ENCODE measurements at regions not wholly inside any gene's neighbourhood (a gene's known extent, or its start where the extent isn't known, plus 50 kb on each side); places are given as distances from the start of the nearest gene placed in this dataset.

DNA sequence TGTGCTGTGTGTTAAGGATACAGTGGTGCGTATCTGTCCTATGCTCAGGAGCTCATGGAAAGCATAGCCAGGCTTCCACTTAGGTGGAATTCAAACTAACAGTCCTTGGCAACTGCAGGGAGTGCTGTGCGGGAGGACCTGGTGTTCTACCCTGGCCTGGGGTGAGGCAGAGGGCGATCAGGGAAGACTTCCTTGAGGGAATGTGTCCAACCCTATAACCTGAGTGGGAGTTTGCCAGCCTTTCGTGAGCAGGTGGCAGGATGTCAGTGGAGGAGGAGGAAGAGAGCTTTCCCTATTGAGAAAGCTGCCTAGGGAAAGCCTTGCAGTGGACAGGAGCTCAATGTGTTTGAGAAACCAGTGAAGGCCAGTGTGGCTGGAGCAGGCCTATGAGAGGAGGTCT lies 271.1 kb upstream of the C2CD4B start:
- DNase-seq (ENCODE audit: low spot score) = no peak
- no peaks in the 10 kb centered on the region for H3K27me3 ChIP-seq (ENCODE audit: control insufficient read depth in 4 of 4, insufficient read depth in 4 of 4, low read length in 3 of 4)
- H3K4me3 ChIP-seq (ENCODE audit: low read depth in 1 of 3, low read length in 3 of 3) = no peak overlapping the region
- H3K36me3 ChIP-seq (ENCODE audit: control insufficient read depth in 4 of 4, insufficient read depth in 3 of 4, low read depth in 1 of 4, low read length in 3 of 4) = no peaks in the 10 kb centered on the region
- no peak overlapping the region for H3K9ac ChIP-seq (ENCODE audit: low read depth in 1 of 2, low read length in 2 of 2)
- no peak for TF ChIP-seq EGR1 (IDR thresholded peaks at IDR 0.05; ENCODE audit: low read depth in 2 of 2)
- no peak for TF ChIP-seq FOXA1 (IDR thresholded peaks at IDR 0.05)
- no peak for TF ChIP-seq HNF4G (IDR thresholded peaks at IDR 0.05)
- no peak overlapping the region for H3K27ac ChIP-seq (ENCODE audit: low read depth in 1 of 2, low read length in 2 of 2)
- 92% methylated on average over 4 of the region's 4 CpGs for WGBS
- H3K4me1 ChIP-seq (ENCODE audit: control insufficient read depth in 4 of 4, insufficient read depth in 4 of 4, low read length in 3 of 4) = peaks cover 0 to 3% (median 0%) of the 10 kb centered on the region in 4 donors
- H3K9me3 ChIP-seq (ENCODE audit: control insufficient read depth in 4 of 4, low read length in 3 of 4) = no peaks in the 10 kb centered on the region

GRCh38 chr15:62437753-62438152 lies 272.7 kb upstream of the C2CD4B start:
- Histone ChIP-seq H3K36me3 (ENCODE audit: control insufficient read depth in 4 of 4, insufficient read depth in 3 of 4, low read depth in 1 of 4, low read length in 3 of 4) (no peaks in the 10 kb centered on the region), H3K4me1 (ENCODE audit: control insufficient read depth in 4 of 4, insufficient read depth in 4 of 4, low read length in 3 of 4) (peaks cover 0 to 3% (median 0%) of the 10 kb centered on the region in 4 donors), H3K9ac (ENCODE audit: low read depth in 1 of 2, low read length in 2 of 2) (no peak overlapping the region), H3K27me3 (ENCODE audit: control insufficient read depth in 4 of 4, insufficient read depth in 4 of 4, low read length in 3 of 4) (no peaks in the 10 kb centered on the region), H3K4me3 (ENCODE audit: low read depth in 1 of 3, low read length in 3 of 3) (no peak overlapping the region), H3K27ac (ENCODE audit: low read depth in 1 of 2, low read length in 2 of 2) (no peak overlapping the region), H3K9me3 (ENCODE audit: control insufficient read depth in 4 of 4, low read length in 3 of 4) (no peaks in the 10 kb centered on the region)
- 86% methylated on average over 2 of the region's 2 CpGs for WGBS
- no peak for TF ChIP-seq FOXA2 (IDR thresholded peaks at IDR 0.05)
- no peak for TF ChIP-seq HNF4G (IDR thresholded peaks at IDR 0.05)
- no peak for TF ChIP-seq HNF4A (conservative IDR thresholded peaks at IDR 0.05)
- TF ChIP-seq, protein P1, sequence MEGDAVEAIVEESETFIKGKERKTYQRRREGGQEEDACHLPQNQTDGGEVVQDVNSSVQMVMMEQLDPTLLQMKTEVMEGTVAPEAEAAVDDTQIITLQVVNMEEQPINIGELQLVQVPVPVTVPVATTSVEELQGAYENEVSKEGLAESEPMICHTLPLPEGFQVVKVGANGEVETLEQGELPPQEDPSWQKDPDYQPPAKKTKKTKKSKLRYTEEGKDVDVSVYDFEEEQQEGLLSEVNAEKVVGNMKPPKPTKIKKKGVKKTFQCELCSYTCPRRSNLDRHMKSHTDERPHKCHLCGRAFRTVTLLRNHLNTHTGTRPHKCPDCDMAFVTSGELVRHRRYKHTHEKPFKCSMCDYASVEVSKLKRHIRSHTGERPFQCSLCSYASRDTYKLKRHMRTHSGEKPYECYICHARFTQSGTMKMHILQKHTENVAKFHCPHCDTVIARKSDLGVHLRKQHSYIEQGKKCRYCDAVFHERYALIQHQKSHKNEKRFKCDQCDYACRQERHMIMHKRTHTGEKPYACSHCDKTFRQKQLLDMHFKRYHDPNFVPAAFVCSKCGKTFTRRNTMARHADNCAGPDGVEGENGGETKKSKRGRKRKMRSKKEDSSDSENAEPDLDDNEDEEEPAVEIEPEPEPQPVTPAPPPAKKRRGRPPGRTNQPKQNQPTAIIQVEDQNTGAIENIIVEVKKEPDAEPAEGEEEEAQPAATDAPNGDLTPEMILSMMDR (IDR thresholded peaks at IDR 0.05; ENCODE audit: low read depth, low read length, missing input control) = no peak
- TF ChIP-seq GABPA (IDR thresholded peaks at IDR 0.05 in 1 of 2, conservative IDR thresholded peaks at IDR 0.05 in 1 of 2) = no peak
- no peak for TF ChIP-seq YY1 (IDR thresholded peaks at IDR 0.05)
- TF ChIP-seq FOXA1 (IDR thresholded peaks at IDR 0.05) = no peak
- no peak for TF ChIP-seq EGR1 (IDR thresholded peaks at IDR 0.05; ENCODE audit: low read depth in 2 of 2)
- no peak for TF ChIP-seq SP1 (IDR thresholded peaks at IDR 0.05)
- TF ChIP-seq TAF1 (conservative IDR thresholded peaks at IDR 0.05) = no peak
- TF ChIP-seq, protein P2, sequence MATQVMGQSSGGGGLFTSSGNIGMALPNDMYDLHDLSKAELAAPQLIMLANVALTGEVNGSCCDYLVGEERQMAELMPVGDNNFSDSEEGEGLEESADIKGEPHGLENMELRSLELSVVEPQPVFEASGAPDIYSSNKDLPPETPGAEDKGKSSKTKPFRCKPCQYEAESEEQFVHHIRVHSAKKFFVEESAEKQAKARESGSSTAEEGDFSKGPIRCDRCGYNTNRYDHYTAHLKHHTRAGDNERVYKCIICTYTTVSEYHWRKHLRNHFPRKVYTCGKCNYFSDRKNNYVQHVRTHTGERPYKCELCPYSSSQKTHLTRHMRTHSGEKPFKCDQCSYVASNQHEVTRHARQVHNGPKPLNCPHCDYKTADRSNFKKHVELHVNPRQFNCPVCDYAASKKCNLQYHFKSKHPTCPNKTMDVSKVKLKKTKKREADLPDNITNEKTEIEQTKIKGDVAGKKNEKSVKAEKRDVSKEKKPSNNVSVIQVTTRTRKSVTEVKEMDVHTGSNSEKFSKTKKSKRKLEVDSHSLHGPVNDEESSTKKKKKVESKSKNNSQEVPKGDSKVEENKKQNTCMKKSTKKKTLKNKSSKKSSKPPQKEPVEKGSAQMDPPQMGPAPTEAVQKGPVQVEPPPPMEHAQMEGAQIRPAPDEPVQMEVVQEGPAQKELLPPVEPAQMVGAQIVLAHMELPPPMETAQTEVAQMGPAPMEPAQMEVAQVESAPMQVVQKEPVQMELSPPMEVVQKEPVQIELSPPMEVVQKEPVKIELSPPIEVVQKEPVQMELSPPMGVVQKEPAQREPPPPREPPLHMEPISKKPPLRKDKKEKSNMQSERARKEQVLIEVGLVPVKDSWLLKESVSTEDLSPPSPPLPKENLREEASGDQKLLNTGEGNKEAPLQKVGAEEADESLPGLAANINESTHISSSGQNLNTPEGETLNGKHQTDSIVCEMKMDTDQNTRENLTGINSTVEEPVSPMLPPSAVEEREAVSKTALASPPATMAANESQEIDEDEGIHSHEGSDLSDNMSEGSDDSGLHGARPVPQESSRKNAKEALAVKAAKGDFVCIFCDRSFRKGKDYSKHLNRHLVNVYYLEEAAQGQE (IDR thresholded peaks at IDR 0.05) = no peak
- TF ChIP-seq JUND (IDR thresholded peaks at IDR 0.05) = no peak
- DNase-seq (ENCODE audit: low spot score) = no peak

GRCh38 chr15:62439543-62440016 lies 274.5 kb upstream of the C2CD4B start:
- Histone ChIP-seq H3K4me3 (ENCODE audit: low read depth in 1 of 3, low read length in 3 of 3) (no peak overlapping the region), H3K9me3 (ENCODE audit: control insufficient read depth in 4 of 4, low read length in 3 of 4) (no peaks in the 10 kb centered on the region), H3K9ac (ENCODE audit: low read depth in 1 of 2, low read length in 2 of 2) (no peak overlapping the region), H3K36me3 (ENCODE audit: control insufficient read depth in 4 of 4, insufficient read depth in 3 of 4, low read depth in 1 of 4, low read length in 3 of 4) (no peaks in the 10 kb centered on the region), H3K27me3 (ENCODE audit: control insufficient read depth in 4 of 4, insufficient read depth in 4 of 4, low read length in 3 of 4) (no peaks in the 10 kb centered on the region), H3K27ac (ENCODE audit: low read depth in 1 of 2, low read length in 2 of 2) (no peak overlapping the region), H3K4me1 (ENCODE audit: control insufficient read depth in 4 of 4, insufficient read depth in 4 of 4, low read length in 3 of 4) (peaks cover 0 to 3% (median 0%) of the 10 kb centered on the region in 4 donors)
- WGBS = 68% methylated on average over 5 of the region's 5 CpGs
- TF ChIP-seq RAD21 (IDR thresholded peaks at IDR 0.05) (peak in 1 of 2 donors; percentile 11), NR2F2 (IDR thresholded peaks at IDR 0.05) (peak; percentile 93), SP1 (IDR thresholded peaks at IDR 0.05) (peak; percentile 34), MAX (IDR thresholded peaks at IDR 0.05) (no peak), RXRA (IDR thresholded peaks at IDR 0.05) (peak; percentile 63 to 84)
- TF ChIP-seq, protein P2 (IDR thresholded peaks at IDR 0.05) = no peak
- TF ChIP-seq, protein P1 (IDR thresholded peaks at IDR 0.05; ENCODE audit: low read depth, low read length, missing input control) = no peak
- no peak for DNase-seq (ENCODE audit: low spot score)

Data from liver (tissue), 8 donors.